Stimulated activated CD8-positive, alpha-beta memory T cell treated with anti-CD3 and anti-CD28 coated beads, Interleukin-7, amount 100 ng/mL, for 4 hours (primary cell): ENCODE measurements at regions not wholly inside any gene's neighbourhood (a gene's known extent, or its start where the extent isn't known, plus 50 kb on each side); places are given as distances from the start of the nearest gene placed in this dataset.
"Not testable (repeated sequence)": the region's sequence is repeated elsewhere in the genome, so short reads cannot be mapped to it uniquely, and the experiment has no call there.

Source experiments
- DNase-seq, 2 donors: peaks; one replicate each; pipeline ENCODE4 v3.0.0-alpha.2; 2020; ENCODE audit warnings: low read depth in 2 of 2

DNA sequence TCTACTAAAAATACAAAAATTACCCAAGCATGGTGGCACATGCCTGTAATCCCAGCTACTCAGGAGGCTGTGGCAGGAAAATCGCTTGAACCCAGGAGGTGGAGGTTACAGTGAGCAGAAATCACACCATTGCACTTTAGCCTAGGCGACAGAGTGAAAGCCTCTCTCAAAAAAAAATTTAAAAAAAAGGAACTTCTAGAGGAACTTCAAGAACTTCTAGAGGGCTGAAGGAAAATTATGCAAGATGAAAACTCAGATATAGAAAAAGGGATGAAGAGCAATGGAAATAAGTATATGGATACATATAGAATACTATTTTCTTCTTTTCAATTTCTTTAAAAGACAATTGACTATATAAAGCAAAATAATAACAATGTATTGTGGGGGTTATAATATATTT lies 51.2 kb upstream of the PRR5 start:
- no peak for DNase-seq

DNA sequence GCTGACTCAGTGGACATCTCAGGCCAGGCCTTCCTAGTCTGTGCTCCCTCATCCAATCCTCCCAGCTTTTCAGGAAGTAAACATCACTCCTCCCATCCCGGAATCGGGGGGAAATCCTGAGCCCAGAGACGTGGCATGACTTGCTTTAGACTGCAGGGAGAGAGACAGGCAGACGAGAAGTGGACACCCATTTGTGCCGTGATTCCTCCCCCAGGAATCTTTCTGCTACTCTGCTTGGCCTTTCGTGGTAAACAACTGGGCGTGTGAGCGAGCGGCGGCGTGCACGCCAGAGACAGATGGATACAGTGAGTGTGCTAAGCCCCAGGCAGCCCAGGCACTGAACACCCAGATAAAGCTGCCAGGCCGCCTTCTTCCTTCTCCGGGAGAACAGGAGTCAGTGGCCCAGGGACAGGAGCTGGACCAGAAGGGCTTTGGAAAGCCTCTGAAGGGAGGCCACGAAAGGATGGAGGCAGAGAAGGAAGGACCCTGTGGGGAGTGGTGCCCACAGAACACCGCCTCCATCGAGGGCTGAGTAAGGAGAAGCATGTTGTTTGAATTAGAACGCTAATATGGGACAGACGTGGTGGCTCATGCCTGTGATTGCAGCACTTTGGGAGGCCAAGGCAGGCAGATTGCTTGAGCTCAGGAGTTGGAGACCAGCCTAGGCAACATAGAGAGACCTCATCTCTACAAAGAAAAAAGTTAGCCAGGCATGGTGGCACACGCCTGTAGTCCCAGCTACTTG lies 53.0 kb upstream of the PRR5 start:
- DNase-seq = no peak

DNA sequence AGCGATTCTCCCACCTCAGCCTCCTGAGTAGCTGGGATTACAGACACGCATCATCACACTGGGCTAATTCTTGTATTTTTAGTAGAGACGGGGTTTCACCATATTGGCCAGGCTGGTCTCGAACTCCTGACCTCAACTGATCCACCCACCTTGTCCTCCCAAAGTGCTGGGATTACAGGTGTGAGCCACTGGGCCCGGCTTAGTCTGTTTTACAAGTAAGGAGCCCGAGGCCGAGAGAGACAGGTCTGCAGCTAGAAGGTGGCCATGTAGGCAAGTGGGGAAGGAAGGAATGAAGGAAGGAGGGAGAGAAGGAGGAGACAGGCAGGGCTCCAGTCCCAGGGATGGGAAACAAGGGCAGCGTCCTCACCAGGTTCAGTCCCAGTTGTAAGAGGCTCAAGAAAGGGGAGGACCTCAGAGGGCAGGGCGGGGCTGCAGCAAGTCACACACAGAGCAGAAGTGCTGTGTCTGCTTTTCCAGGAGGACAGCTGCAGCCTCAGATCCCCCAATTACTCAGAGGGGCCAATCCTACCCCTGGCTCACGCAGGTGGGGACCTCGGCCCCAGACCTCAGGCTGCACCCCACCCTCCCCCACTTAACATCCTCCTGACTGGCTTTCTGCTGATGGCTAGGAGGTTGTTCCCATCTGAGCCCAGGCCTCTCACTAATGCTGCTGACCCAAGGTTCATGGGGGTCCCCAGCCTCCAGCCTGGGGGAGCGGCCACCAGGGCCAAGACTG lies 53.8 kb upstream of the PRR5 start:
- DNase-seq = no peak

DNA sequence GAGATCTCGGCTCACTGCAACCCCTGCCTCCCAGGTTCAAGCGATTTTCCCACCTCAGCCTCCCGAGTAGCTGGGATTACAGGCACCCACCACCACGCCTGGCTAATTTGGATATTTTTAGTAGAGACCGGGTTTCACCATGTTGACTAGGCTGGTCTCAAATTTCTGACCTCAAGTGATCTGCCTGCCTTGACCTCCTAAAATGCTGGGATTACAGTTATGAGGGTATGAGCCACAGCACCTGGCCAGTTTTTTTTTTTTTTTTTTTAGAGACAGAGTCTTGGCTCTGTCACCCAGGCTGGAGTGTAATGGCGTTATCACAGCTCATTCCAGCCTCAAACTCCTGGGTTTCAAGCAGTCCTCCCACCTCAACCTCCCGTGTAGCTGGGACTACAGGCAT lies 54.9 kb upstream of the PRR5 start:
- no peak for DNase-seq

DNA sequence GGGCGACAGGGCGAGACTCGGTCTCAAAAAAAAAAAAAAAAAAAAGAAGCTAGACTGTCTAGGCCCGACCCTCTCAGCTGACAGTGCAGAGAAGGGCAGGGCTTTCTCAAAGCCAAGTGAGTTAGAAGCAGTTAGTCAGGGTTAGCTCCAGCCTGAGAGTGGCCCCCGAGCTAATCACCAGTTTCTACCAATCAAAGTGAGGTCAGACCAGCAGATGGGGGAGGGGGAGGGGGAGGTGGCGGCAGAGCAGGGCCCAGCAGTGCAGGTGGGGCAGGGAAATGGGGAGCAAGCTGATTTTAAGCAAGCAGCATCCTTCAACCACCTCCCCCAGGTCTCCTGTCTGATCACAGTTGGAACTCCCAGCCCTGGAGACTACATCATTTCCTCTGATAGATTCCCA lies 55.3 kb upstream of the PRR5 start:
- DNase-seq = no peak

DNA sequence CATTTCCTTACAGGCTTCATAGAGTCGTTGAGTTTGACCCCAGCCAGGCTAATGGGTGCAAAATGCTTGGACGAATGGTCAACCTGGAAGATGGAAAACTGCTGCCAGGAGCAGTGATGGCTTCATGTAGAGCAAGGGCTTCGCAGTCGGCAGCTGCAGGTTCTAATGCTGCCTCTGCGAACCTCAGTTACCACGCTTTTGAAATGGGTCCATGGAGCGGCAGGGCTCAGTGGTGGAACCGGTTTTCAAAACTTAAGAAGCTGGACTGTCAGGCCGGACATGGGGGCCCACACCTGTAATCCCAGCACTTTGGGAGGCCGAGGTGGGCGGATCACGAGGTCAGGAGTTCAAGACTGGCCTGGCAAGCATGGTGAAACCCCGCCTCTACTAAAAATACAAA lies 55.9 kb upstream of the PRR5 start:
- DNase-seq = no peak

DNA sequence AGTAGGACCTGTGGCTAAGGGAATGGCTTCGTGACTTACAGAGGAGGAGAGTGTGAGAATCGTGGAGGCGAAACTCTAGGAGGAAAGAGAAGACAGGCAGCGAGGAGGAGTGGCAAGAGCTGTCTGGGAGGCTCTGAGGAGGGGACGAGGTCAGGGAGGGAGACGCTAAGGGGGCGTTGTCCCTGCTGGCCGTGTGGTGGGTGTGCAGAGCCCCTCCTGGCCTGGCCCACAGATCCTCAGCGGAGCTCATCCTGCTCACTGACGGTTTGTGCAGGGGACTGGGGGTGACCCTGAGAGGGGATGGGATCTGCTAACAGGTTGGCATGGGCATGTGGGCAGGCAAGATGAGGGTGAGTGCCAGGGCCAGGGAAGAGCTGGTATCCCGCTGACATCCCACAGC lies 56.5 kb upstream of the PRR5 start:
- DNase-seq = no peak

DNA sequence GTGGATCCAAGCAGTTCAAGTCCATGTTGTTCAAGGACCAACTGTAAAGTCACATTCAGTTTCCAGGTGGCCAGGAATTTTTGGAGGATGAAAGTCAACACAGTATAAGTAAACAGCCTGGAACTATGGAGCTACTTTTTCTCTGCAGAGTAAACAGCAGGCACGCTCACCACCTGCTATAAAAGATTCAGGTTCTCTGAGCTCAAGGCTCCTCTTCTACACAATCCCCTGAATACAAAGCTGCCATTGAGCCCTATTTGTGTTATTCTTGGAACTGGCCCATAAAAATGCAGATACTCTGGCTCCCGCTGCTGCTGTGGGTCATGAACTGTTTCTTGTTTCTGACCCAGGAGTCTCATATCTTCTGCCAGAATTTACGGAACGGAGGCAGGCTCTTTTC lies 56.9 kb upstream of the PRR5 start:
- DNase-seq = no peak

DNA sequence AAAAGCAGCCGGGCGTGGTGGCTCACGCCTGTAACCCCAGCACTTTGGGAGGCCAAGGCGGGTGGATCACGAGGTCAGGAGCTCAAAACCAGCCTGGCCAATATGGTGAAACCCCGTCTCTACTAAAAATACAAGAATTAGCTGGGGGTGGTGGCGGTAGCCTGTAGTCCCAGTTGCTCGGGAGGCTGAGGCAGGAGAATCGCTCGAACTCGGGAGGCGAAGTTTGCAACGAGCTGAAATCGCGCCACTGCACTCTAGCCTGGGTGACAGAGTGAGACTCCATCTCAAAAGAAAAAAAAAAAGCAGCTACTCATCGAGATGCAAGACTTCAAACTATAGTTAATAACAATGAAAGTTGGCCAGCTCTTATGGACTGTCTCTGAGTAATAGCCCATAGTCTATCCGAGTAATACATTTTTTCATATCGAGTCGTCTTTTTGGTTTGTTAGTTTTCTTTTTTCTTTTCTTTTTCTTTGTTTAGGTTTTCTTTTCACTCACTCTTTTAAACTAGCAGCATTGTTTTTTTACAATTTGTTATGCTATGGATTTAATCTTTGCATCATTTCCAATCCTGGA lies 58.4 kb upstream of the PRR5 start:
- not testable (repeated sequence) for DNase-seq

DNA sequence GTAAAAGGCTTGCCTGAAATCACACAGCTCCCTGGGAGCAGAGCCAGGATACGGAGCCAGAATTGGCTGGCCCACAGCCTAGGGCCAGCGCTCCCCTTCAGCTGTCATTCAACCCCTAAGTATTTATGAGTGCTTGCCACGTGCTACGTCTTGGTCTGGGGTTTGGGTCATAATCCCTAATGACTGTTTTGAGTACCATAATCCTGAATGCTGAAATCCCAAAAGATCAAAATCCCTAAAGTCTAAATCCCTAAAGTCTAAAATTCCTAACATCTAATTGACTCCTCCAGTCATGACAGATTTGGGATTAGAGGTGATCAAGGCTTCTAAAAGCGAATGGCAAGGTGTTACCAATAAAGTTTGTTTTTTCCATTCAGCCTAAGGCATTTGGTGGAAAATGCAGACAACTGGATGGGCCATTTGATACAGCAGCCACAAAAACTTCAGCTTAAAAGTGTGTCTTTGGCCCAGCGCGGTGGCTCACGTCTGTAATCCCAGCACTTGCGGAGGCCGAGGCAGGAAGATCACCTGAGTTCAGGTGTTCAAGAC lies 59.8 kb upstream of the PRR5 start:
- DNase-seq = no peak

DNA sequence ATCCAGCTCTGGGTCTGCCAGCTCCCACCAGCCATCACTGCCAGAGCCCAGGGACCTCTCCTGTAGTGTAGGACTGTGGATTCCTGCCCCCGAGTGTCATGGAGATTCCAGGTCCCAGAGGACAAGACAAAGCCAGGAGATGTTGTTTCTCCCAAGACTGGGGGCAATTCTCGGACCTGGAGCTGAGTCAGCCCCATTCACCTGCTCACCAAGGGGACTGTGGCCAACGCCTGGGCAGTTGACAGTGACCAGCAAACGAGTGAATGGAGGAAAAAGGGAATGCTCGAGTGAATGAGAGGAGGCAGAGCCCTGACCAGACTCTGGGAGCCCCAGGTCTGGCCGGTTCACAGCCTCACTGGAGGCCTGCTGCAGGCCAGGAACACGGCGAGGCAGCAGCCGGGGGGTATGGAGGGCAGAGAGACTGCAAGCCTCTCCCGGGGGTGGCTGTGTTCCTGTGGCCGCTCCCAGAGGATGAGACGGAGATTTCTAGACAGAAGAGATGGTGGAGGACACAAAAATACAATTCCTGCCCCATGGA lies 61.3 kb upstream of the PRR5 start:
- no peak for DNase-seq

DNA sequence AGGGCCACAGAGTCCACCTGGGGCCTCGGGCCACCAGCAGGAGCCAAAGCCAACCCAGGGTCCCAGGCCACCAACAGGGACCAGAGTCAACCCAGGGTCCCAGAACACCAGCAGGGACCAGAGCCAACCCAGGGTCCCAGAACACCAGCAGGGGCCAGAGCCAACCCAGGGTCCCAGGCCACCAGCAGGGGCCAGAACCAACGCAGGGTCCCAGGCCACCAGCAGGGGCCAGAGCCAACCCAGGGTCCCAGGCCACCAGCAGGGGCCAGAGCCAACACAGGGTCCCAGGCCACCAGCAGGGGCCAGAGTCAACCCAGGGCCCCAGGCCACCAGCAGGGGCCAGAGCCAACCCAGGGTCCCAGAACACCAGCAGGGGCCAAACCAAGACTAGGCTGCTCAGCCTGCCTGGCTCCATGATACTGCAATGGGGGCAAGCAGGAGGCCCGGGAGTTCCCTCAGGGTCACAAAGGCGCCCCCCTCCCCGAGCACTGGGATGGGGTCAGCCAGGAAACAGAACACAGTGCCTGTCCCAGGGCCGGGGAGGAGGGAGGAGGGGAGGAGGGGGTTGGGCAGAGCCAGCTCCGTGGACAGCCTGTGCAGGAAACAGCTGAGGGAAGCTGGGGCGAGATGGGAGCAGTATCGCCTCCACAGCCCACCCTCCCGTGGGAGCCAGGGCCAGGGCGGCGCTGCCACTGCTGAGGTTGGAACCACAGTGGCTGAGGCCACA lies 62.0 kb upstream of the PRR5 start:
- no peak for DNase-seq

DNA sequence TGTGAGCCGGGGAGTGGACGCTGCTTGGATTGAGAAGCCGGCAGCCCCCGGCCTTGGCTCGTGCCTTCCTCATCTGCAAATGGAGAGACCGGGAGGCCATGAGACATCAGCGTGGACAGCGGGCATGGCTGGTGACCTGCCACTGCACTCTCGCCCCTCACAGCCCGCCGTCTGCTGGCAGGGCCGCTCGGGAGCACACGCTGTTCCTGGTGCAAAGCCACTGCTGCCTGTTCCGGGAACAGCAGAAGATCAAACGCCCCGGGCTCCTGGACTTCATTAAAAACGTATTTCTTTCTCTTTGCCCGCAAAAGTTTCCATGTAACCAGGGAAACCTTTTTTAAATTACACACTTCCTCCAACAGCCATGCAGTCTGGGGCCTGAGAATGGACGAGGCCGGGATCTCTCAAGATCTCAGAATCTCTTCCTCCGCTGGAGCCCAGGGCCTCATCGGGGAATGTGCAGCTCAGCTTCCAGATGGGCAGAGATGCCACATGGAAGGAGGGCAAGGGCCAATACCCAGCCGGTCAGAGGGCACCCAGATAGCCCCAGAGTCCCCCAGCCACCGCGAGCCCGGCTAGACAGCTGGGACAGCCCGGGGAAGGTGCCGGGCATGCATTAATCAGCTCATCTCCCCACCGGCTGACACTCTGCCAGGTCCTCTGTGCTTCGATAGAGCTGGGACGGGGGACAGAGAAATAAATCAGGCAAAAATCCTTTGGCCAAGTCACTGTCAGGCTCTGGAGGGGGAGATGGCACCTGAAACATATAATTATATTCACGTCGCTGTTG lies 62.8 kb upstream of the PRR5 start:
- DNase-seq = no peak

DNA sequence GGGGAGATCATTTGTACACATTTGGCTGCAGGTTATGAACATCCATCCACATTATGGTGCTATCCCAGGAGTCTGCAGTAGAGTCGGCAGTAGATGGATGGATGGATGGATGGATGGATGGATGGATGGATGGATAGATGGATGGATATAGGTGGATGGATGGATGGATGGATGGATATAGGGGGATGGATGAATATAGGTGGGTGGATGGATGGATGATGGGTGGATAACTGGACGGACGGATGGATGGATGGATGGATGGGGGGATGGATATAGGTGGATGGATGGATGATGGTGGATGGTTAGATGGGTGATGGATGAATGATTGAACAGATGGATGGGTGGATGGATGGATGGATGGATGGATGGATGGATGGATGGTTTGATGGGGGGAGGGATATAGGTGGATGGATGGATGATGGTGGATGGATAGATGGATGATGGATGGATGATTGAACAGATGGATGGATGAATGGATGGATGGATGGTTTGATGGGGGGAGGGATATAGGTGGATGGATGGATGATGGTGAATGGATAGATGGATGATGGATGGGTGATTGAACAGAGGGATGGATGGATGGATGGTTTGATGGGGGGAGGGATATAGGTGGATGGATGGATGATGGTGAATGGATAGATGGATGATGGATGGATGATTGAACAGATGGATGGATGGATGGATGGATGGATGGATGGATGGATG lies 65.3 kb upstream of the PRR5 start:
- DNase-seq = not testable (repeated sequence)

DNA sequence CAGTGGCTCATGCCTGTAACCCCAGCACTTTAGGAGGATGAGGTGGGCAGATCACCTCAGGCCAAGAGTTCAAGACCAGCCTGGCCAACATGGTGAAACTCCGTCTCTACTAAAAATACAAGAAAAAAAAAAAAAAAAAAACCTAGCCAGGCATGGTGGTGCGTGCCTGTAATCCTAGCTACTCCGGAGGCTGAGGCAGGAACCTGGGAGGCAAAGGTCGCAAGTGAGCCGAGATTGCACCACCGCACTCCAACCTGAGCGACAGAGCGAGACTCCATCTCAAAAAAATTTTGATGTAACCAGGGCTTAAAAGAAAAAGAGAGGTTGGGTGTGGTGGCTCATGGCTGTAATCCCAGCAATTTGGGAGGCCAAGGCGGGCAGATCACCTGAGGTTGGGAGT lies 66.4 kb upstream of the PRR5 start:
- not testable (repeated sequence) for DNase-seq

DNA sequence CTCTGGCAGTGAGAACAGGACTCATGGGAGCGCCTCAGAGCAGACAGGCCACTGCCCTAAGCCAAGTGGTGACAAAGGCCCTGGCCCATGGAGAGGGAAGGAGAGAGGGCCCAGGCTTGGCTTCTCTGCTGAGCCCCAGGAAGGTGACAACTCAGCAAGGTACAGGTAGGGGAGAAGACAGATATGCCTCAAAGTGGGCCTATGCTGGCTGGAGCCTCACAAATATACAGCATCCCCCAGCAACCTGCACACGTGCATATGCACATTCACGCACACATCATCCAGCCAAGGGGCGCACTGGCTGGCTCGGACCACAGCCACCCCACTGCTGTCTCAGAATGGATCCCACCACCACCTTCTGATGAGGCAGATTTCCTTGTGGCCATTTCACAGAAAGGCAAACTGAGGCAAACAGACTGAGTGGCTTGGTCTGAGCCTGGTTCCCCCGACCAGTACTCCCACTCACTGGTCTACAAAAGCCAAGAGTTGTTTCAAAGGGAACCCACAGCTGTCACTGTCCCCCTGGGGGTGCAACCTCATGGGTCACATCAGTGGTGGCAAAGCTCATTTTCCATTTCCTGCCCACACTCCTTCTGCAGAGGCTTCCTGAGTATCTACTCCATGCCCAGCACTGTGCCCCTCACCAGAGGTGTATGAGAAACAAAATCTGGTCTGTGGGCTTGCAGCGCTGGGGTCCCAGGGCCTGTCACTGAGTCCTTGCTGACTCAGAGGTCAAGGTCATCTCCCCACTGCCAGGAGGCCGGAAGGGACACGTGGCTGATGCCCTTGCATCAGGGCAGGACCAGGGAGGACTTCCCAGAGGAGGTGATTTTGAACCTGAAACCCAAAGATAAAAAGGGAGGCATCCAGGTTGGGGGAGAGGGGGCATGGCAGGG lies 67.3 kb upstream of the PRR5 start:
- DNase-seq = no peak

DNA sequence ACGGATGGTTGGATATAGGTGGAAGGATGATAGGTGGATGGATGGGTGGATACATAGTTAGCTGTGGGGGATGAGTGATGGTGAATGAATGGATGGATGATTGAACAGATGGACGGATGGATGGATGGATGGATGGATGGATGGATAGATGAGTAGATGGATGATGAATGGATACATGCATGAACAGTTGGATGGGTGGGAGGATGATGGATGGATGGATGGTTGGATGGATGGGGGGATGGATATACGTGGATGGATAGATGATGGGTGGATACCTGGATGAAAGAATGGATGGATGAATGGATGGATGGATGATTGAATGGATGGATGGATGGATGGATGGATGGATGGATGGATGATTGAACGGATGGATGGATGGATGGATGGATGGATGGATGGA lies 68.4 kb upstream of the PRR5 start:
- DNase-seq = no peak

DNA sequence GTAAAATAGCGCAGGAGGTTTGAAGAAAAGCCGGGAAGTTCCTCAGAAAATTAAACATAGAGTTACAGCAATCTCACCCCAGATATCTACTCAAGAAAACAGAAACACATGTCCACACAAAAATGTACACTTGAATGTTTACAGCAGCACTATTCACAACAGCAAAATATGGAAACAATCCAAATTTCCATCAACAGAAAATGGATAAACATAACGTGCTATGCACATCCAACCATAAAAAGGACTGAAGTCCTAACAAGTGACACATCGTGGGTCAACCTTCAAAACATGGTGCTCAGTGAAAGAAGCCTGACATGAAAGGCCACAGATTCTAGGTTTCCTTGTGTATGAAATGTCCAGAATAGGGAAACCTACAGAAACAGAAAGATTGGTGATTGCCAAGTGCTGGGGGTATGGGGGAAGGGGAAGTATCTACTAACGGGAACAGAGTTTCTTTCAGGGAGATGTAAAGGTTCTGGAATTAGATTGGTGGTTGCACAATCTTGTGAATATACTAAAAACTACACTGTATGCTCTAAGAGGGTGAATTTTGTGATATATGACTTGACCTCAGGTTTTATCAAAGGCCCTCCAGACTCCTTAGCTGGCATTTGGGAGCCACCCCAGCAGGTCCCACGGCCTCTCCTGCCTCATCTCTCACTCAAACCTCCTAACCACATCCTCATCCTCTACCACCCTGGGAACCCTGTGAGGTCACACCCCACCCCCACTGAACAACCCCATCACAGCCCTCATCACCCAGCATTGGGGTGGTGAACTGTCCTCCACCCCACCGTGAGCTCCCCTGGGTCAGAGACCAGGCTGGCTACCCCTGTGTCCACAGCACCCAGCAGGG lies 69.2 kb upstream of the PRR5 start:
- no peak for DNase-seq

DNA sequence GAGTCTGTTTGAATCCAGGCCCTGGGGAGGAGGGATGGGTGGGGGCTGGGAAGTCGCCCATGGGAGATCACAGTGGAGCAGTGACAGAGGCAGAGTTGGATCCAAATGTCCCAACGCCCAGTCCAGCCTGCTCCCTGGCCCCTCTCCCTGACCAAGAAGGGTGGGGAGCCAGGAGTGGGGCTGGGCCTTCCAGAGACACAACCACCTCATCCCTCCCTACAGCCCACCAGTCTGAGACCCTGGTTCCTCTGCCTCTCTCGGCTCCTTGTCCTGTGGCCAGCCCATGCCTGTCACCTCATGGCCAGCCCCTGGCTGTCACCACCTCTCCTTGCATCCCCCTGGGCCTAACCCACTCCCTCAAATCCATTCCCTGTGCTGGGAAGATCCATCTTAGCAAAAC lies 71.2 kb upstream of the PRR5 start:
- no peak for DNase-seq
